ENCODE measurements at regions not wholly inside any gene's neighbourhood (a gene's known extent, or its start where the extent isn't known, plus 50 kb on each side); places are given as distances from the start of the nearest gene placed in this dataset.

GRCh38 chr4:128590034-128590740 is 219.3 kb upstream of the JADE1 start:
- TF ChIP-seq CTCF (CRISPR knock-in tag; IDR thresholded peaks at IDR 0.05) (no peak), ZNF292 (CRISPR knock-in tag; IDR thresholded peaks at IDR 0.05; ENCODE audit: borderline replicate concordance, low read depth) (no peak), LRRFIP1 (CRISPR knock-in tag; conservative IDR thresholded peaks at IDR 0.05) (no peak), RELA (CRISPR knock-in tag; IDR thresholded peaks at IDR 0.05) (no peak)
- TF ChIP-seq, protein P1, sequence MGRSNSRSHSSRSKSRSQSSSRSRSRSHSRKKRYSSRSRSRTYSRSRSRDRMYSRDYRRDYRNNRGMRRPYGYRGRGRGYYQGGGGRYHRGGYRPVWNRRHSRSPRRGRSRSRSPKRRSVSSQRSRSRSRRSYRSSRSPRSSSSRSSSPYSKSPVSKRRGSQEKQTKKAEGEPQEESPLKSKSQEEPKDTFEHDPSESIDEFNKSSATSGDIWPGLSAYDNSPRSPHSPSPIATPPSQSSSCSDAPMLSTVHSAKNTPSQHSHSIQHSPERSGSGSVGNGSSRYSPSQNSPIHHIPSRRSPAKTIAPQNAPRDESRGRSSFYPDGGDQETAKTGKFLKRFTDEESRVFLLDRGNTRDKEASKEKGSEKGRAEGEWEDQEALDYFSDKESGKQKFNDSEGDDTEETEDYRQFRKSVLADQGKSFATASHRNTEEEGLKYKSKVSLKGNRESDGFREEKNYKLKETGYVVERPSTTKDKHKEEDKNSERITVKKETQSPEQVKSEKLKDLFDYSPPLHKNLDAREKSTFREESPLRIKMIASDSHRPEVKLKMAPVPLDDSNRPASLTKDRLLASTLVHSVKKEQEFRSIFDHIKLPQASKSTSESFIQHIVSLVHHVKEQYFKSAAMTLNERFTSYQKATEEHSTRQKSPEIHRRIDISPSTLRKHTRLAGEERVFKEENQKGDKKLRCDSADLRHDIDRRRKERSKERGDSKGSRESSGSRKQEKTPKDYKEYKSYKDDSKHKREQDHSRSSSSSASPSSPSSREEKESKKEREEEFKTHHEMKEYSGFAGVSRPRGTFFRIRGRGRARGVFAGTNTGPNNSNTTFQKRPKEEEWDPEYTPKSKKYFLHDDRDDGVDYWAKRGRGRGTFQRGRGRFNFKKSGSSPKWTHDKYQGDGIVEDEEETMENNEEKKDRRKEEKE (IDR thresholded peaks at IDR 0.05), result no peak
- TF ChIP-seq, protein P2, sequence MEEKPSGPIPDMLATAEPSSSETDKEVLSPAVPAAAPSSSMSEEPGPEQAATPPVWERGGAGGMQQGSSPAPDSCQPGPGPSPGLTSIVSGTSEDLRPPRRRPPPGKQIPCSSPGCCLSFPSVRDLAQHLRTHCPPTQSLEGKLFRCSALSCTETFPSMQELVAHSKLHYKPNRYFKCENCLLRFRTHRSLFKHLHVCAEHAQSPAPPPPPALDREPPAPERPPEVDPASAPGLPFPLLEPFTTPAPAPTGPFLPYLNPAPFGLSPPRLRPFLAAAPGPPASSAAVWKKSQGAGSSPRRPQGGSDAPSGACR (CRISPR knock-in tag; IDR thresholded peaks at IDR 0.05), result no peak

Data from HepG2 (cell line).